ENCODE measurements at regions not wholly inside any gene's neighbourhood (a gene's known extent, or its start where the extent isn't known, plus 50 kb on each side); places are given as distances from the start of the nearest gene placed in this dataset.
A peak's percentile ranks its signal among the peaks of the same experiment; 100 is the strongest.
"Not testable (repeated sequence)": the region's sequence is repeated elsewhere in the genome, so short reads cannot be mapped to it uniquely, and the experiment has no call there.

- peak in 1 of 4 donors; percentile 52 for DNase-seq
- Histone ChIP-seq H3K27me3 (no peaks in the 10 kb centered on the region), H3K4me3 (no peak overlapping the region), H3K4me1 (no peaks in the 10 kb centered on the region), H3K9me3 (no peaks in the 10 kb centered on the region), H3K36me3 (no peaks in the 10 kb centered on the region), H3K27ac (no peak overlapping the region)
- TF ChIP-seq, protein P1, sequence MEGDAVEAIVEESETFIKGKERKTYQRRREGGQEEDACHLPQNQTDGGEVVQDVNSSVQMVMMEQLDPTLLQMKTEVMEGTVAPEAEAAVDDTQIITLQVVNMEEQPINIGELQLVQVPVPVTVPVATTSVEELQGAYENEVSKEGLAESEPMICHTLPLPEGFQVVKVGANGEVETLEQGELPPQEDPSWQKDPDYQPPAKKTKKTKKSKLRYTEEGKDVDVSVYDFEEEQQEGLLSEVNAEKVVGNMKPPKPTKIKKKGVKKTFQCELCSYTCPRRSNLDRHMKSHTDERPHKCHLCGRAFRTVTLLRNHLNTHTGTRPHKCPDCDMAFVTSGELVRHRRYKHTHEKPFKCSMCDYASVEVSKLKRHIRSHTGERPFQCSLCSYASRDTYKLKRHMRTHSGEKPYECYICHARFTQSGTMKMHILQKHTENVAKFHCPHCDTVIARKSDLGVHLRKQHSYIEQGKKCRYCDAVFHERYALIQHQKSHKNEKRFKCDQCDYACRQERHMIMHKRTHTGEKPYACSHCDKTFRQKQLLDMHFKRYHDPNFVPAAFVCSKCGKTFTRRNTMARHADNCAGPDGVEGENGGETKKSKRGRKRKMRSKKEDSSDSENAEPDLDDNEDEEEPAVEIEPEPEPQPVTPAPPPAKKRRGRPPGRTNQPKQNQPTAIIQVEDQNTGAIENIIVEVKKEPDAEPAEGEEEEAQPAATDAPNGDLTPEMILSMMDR (IDR thresholded peaks at IDR 0.05) = no peak
- no peak for ATAC-seq
- intact Hi-C loops (cut with DNase I) = no loop called here
These were observed 867.1 kb upstream of the ZEB2 start for GRCh38 chr2:145386973-145387372.

- H3K36me3 ChIP-seq = no peaks in the 10 kb centered on the region
- H3K27me3 ChIP-seq = no peaks in the 10 kb centered on the region
- ATAC-seq = no peak
- H3K4me1 ChIP-seq = no peaks in the 10 kb centered on the region
- no peak overlapping the region for H3K27ac ChIP-seq
- H3K9me3 ChIP-seq = no peaks in the 10 kb centered on the region
- H3K4me3 ChIP-seq = no peak overlapping the region
- intact Hi-C loops (cut with DNase I) = no loop called here
- DNase-seq = no peak
- TF ChIP-seq, protein P1 (IDR thresholded peaks at IDR 0.05) = no peak
These were observed 864.0 kb upstream of the ZEB2 start for GRCh38 chr2:145383961-145384360.

DNA sequence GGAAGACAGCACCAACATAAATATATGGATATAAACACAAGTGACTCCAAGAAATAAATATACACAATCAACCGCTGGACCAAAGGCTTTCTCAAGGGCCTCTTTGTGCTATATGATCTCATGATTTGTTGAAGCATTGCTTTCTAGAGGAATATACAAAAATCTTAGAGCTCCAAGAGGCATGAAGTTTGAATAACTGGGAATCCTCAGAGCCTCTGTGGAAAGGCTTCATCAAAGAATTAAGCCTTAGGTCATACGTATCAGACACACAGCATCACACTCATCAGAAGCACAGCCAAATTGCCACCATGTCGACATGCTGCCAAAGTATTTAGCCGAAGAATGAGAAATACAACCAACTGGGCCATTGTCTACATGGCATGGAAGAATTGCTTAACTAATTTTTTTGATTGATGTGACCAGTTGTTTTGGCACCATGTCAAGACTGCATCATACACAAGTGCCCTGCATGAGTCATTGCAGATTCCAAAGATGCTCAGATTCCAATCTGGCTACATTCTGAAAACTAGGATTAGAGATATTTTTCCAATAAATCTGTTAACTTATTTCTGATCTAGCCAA is 860.6 kb upstream of the ZEB2 start:
- ATAC-seq = no peak
- Histone ChIP-seq H3K36me3 (no peaks in the 10 kb centered on the region), H3K9me3 (no peaks in the 10 kb centered on the region), H3K4me1 (no peaks in the 10 kb centered on the region), H3K4me3 (no peak overlapping the region), H3K27ac (no peak overlapping the region), H3K27me3 (no peaks in the 10 kb centered on the region)
- TF ChIP-seq, protein P1 (IDR thresholded peaks at IDR 0.05) = no peak
- intact Hi-C loops (cut with DNase I) = no loop called here
- DNase-seq = no peak

GRCh38 chr2:145379934-145380333 is 860.0 kb upstream of the ZEB2 start:
- ATAC-seq = no peak
- intact Hi-C loops (cut with DNase I) = no loop called here
- Histone ChIP-seq H3K9me3 (no peaks in the 10 kb centered on the region), H3K27me3 (no peaks in the 10 kb centered on the region), H3K27ac (no peak overlapping the region), H3K36me3 (no peaks in the 10 kb centered on the region), H3K4me3 (no peak overlapping the region), H3K4me1 (no peaks in the 10 kb centered on the region)
- no peak for DNase-seq
- TF ChIP-seq, protein P1 (IDR thresholded peaks at IDR 0.05) = no peak

GRCh38 chr2:145374165-145374564 is 854.2 kb upstream of the ZEB2 start:
- TF ChIP-seq, protein P1 (IDR thresholded peaks at IDR 0.05) = no peak
- Histone ChIP-seq H3K27me3 (no peaks in the 10 kb centered on the region), H3K4me1 (no peaks in the 10 kb centered on the region), H3K9me3 (no peaks in the 10 kb centered on the region), H3K4me3 (no peak overlapping the region), H3K27ac (no peak overlapping the region), H3K36me3 (no peaks in the 10 kb centered on the region)
- DNase-seq (no peak), ATAC-seq (no peak)
- intact Hi-C loops (cut with DNase I) = no loop called here

DNA sequence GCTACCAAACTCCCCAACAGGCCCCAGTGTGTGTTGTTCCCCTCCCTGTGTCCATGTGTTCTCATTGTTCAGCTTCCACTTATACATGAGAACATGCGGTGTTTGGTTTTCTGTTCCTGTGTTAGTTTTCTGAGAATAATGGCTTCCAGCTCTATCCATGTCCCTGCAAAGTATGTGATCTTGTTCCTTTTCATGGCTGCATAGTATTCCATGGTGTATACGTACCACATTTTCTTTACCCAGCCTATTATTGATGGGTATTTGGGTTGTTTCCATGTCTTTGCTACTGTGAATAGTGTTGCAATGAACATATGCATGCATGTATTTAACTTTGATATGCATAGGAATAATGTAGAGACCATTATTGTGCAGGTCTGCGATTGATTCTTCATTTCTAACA is 847.4 kb upstream of the ZEB2 start:
- H3K9me3 ChIP-seq; H3K4me1 ChIP-seq; intact Hi-C loops (cut with DNase I); H3K4me3 ChIP-seq; ATAC-seq; H3K27ac ChIP-seq; H3K36me3 ChIP-seq; H3K27me3 ChIP-seq; DNase-seq: not testable (repeated sequence)

All from left lung (tissue), 4 donors.